ENCODE measurements at regions not wholly inside any gene's neighbourhood (a gene's known extent, or its start where the extent isn't known, plus 50 kb on each side); places are given as distances from the start of the nearest gene placed in this dataset.

GRCh38 chrX:4706961-4707360 lies 993.5 kb upstream of the PRKX start:
- H3K4me3 ChIP-seq (ENCODE audit: low read depth, low read length), result no peak overlapping the region
- TF ChIP-seq CTCF (IDR thresholded peaks at IDR 0.05; ENCODE audit: low read depth, low read length), result no peak

GRCh38 chrX:4690521-4690920 lies 977.1 kb upstream of the PRKX start:
- TF ChIP-seq CTCF (IDR thresholded peaks at IDR 0.05; ENCODE audit: low read depth, low read length), result no peak

GRCh38 chrX:4682636-4683035 lies 969.2 kb upstream of the PRKX start:
- no peak overlapping the region for H3K4me3 ChIP-seq (ENCODE audit: low read depth, low read length)
- no peak for TF ChIP-seq CTCF (IDR thresholded peaks at IDR 0.05; ENCODE audit: low read depth, low read length)

More at GRCh38 chrX:4690521-4690920, 977.1 kb upstream of the PRKX start:
- no peak overlapping the region for H3K4me3 ChIP-seq (ENCODE audit: low read depth, low read length)

- TF ChIP-seq CTCF (IDR thresholded peaks at IDR 0.05; ENCODE audit: low read depth, low read length), result no peak
- no peak overlapping the region for H3K4me3 ChIP-seq (ENCODE audit: low read depth, low read length)
These were observed 962.3 kb upstream of the PRKX start for GRCh38 chrX:4675686-4676300.

GRCh38 chrX:4674028-4674782 lies 960.8 kb upstream of the PRKX start:
- H3K4me3 ChIP-seq (ENCODE audit: low read depth, low read length), result no peak overlapping the region
- TF ChIP-seq CTCF (IDR thresholded peaks at IDR 0.05; ENCODE audit: low read depth, low read length), result no peak

GRCh38 chrX:4671344-4671743 lies 957.9 kb upstream of the PRKX start:
- no peak overlapping the region for H3K4me3 ChIP-seq (ENCODE audit: low read depth, low read length)

More at GRCh38 chrX:4671344-4671743, 957.9 kb upstream of the PRKX start:
- no peak for TF ChIP-seq CTCF (IDR thresholded peaks at IDR 0.05; ENCODE audit: low read depth, low read length)

All from WI38 (cell line).